ENCODE measurements at regions not wholly inside any gene's neighbourhood (a gene's known extent, or its start where the extent isn't known, plus 50 kb on each side); places are given as distances from the start of the nearest gene placed in this dataset.

DNA sequence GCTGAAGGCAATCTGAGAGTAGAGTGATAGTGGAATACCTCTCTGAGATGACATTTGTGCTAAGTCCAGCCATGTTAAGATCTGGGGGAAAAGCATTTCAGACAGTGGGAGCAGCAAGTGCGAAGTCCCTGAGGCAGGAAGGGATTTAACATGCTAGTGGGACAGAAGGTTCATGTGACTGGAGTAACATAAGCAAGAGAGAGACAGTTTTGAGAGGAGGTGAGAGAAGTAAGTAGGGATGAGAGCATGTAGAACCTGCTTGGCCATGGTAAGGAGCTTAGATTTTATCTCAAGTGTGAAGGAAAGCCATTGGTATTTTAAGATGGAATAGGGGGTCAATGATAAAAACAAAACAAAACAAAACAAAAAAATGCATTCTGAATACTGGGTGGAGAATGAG lies 358.6 kb upstream of the KCNH8 start:
- intact Hi-C loops (cut with DNase I): no loop called here
- no peak for DNase-seq (ENCODE audit: low spot score)

- intact Hi-C loops (cut with DNase I): no loop called here
- no peak for DNase-seq (ENCODE audit: low spot score)
These were observed 360.9 kb upstream of the KCNH8 start for GRCh38 chr3:18787441-18787840.

GRCh38 chr3:18786650-18787323 lies 361.5 kb upstream of the KCNH8 start:
- intact Hi-C loops (cut with DNase I): no loop called here
- DNase-seq (ENCODE audit: low spot score): no peak

GRCh38 chr3:18782191-18782590 lies 357.1 kb upstream of the SATB1 start:
- intact Hi-C loops (cut with DNase I): no loop called here
- DNase-seq (ENCODE audit: low spot score): no peak

- no peak for DNase-seq (ENCODE audit: low spot score)
- intact Hi-C loops (cut with DNase I): no loop called here
These were observed 355.8 kb upstream of the SATB1 start for GRCh38 chr3:18780959-18781358.

GRCh38 chr3:18779704-18780103 lies 354.6 kb upstream of the SATB1 start:
- intact Hi-C loops (cut with DNase I): no loop called here
- DNase-seq (ENCODE audit: low spot score): no peak

- intact Hi-C loops (cut with DNase I): no loop called here
- no peak for DNase-seq (ENCODE audit: low spot score)
These were observed 353.5 kb upstream of the SATB1 start for GRCh38 chr3:18778598-18778997.

- intact Hi-C loops (cut with DNase I): no loop called here
- no peak for DNase-seq (ENCODE audit: low spot score)
These were observed 353.0 kb upstream of the SATB1 start for GRCh38 chr3:18778094-18778493.

GRCh38 chr3:18775501-18775900 lies 350.4 kb upstream of the SATB1 start:
- no peak for DNase-seq (ENCODE audit: low spot score)
- intact Hi-C loops (cut with DNase I): no loop called here

GRCh38 chr3:18774319-18775088 lies 349.4 kb upstream of the SATB1 start:
- DNase-seq (ENCODE audit: low spot score): no peak
- intact Hi-C loops (cut with DNase I): no loop called here

DNA sequence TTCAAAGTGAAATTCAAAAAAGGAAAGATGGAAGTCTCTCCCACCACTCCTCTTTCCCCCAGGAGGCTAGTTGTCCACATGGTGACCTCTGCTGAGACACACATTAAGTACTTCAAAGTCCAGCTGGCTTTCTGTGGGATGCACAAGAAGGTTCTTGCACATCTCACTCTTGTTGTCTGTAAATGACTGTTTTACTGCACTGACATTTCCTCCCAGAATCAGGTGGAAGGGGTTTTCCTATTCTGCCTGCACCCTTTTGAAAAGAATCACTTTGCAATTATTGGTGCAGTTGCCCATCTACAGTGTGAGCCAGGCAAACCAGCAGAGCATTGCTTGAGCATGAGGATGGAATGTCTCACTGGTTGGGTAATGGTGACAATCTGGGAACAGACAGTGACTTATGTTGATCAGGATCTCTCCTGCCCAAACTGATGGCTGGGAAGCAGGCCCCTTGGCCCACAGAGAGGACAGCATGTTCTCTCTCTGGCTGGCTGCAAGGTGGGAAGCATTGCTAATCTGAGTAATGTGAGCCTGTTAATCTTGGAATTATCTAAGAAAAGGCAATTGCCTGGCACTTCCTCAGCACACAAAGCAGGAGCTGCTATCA lies 347.7 kb upstream of the SATB1 start:
- no peak for DNase-seq (ENCODE audit: low spot score)
- intact Hi-C loops (cut with DNase I): no loop called here

GRCh38 chr3:18771931-18772330 lies 346.8 kb upstream of the SATB1 start:
- intact Hi-C loops (cut with DNase I): no loop called here
- DNase-seq (ENCODE audit: low spot score): no peak

DNA sequence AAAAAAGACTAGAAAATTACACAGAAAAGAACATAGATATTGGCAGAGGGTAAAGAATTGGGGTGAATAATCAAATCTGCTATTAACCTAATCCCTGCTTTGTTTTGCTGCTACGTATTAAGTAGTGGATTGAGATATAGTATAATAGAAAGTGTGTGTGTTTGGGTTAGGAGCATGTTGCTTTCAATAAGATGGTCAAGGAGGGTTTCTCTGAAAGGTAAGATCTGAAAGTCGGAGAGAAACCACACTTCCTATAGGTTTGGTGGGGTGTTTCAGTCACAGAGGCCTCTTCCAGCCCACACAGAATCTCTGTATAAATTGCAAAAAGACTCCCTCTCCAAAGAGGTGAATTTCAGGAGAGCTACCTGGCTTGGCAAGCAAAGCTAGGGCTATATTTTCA lies 345.7 kb upstream of the SATB1 start:
- intact Hi-C loops (cut with DNase I): no loop called here
- DNase-seq (ENCODE audit: low spot score): no peak

DNA sequence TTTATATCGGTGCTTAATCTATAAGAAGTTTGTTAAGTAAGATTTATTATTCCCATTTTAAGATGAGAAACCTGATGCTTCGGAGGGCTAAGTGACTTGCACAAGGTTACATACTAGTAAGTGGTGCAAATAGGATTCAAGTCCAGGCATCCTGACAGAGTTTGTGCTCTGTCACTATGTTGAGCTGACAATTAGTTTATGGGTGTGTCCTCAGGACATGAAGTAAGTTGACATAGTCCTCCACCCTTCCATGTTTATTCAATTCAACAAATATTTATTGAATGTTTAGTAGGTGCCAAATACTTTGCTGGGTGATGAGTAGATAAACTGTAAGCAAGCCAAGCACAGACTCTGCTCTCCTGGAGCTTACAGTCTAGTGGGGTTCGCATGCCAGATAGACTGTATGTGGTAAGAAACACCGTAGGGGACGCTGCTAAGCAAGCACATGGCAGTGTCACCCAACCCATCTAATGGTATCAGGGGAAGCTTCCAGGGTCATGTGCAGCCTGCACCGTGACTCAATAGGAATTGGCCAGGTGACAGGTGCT lies 342.7 kb upstream of the SATB1 start:
- intact Hi-C loops (cut with DNase I): no loop called here
- DNase-seq (ENCODE audit: low spot score): no peak

DNA sequence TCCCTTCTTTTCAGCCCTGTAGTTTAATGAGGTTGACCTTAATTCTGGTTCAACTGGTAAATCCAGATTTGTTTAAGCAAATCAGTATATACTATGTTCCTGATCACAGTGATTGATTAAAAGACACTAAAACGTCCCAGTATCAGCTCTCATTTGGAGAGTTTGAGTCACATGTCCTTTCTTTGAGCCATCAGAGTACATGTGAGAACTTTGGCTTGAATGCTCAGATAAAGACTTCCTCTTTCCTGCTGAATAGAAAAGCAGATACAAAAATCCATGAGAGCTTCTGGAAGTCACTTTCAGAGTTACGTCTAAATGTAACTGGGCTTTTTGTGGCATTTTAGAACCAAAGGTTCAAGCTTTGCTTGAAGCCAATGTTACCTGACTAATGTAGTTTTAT lies 341.8 kb upstream of the SATB1 start:
- intact Hi-C loops (cut with DNase I): no loop called here

DNA sequence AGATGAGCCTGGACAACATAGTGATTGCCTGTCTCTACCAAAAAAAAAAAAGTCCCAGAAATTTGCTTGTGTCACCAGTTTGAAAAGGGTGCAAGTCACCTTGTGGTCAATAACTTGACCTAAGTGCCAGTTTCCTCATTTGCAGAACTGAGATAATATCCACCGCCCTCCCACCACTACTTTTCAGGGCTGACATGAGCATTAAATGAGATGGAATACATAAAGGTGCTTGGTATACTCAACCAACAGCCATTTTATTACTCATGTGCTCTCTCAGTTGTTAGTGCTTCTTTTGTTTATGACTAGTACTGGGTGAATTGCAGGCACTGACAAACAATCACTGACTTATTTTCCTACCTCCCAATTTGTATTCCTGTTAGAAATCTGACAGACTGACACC lies 340.5 kb upstream of the SATB1 start:
- intact Hi-C loops (cut with DNase I): no loop called here
- no peak for DNase-seq (ENCODE audit: low spot score)

More for the DNA sequence above, 341.8 kb upstream of the SATB1 start:
- no peak for DNase-seq (ENCODE audit: low spot score)

GRCh38 chr3:18765161-18765560 lies 340.0 kb upstream of the SATB1 start:
- no peak for DNase-seq (ENCODE audit: low spot score)
- intact Hi-C loops (cut with DNase I): no loop called here

DNA sequence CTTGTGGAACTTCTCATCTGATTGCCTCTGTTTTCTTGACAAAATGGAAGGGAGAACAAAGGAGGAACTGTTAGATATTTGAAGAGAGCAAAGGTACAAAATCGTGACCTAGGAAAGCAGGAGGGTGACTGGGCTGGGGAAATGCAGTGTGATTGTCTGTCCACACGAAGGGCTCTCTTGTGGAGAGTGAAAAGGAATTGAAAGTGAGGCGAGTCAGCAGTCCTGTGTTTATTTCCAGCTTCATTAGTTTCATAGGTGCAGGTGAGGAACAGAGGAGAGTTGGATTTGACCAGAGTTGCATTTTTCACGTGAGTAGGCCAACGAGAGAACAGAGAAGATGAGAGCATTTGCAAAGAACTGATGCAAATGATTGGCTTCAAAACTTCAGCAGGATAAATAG lies 336.4 kb upstream of the SATB1 start:
- intact Hi-C loops (cut with DNase I): no loop called here
- DNase-seq (ENCODE audit: low spot score): no peak

DNA sequence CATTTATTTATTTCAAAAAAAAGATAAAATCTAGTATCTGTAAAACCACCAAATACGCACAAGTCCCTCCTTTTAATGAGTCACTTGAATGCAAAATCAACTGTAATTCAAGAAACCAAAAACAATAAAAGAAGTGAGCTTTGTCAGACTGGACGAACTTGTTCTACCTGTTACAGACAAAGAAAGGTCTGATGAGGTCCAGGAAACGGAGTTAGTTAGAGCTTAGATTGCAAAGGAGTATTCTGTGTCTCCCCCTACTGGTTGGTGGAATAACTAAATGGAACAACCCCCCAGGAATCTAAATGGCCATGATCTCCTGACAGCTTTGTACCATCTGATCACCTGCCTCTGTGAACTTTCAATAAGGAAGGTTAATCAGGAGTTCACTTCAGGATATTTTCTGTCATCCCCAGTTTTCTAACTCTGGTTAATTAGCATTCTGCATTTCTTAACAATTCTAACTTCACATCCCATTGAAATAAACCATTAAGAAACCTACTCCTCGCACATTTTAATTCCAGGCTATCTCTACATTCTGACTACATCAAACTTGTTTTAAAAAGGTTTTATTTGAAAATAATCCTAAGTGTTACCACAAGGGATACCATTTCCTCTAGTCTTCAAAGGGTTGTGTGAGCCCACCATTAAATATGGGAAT lies 333.0 kb upstream of the SATB1 start:
- intact Hi-C loops (cut with DNase I): loop anchor here (5.0 kb wide), 1 partner anchor 196 kb away; no protein-coding TSS in a partner anchor
- DNase-seq (ENCODE audit: low spot score): no peak

- intact Hi-C loops (cut with DNase I): loop anchor here (5.0 kb wide), 1 partner anchor 195 kb away; no protein-coding TSS in a partner anchor
- DNase-seq (ENCODE audit: low spot score): no peak
These were observed 332.3 kb upstream of the SATB1 start for GRCh38 chr3:18757476-18757875.
